ENCODE measurements at regions not wholly inside any gene's neighbourhood (a gene's known extent, or its start where the extent isn't known, plus 50 kb on each side); places are given as distances from the start of the nearest gene placed in this dataset.

DNA sequence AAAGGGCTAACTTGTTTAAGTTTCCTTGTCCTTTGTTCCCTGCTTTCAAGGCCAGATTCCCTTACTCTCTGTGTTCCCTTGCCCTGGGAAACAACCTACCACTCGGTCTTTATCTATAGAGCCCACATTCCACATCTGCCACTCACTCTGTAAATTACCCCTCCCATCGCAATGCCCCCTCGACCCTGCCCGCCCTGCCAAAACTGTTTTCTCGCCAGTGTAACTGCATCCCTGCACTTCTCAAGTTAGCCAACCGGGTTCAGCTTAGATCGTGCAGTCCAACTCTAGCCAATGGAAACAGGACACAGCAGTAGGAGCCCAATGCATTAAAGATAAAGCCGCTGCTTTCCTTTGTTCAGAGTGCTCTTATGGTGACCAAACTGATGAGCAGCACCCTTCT lies 263.6 kb downstream of the TBL1XR1 start:
- TF ChIP-seq EZH2phosphoT487 (IDR thresholded peaks at IDR 0.05; ENCODE audit: low read depth, severe bottlenecking, unreplicated experiment) = no peak
- TF ChIP-seq, protein P1, sequence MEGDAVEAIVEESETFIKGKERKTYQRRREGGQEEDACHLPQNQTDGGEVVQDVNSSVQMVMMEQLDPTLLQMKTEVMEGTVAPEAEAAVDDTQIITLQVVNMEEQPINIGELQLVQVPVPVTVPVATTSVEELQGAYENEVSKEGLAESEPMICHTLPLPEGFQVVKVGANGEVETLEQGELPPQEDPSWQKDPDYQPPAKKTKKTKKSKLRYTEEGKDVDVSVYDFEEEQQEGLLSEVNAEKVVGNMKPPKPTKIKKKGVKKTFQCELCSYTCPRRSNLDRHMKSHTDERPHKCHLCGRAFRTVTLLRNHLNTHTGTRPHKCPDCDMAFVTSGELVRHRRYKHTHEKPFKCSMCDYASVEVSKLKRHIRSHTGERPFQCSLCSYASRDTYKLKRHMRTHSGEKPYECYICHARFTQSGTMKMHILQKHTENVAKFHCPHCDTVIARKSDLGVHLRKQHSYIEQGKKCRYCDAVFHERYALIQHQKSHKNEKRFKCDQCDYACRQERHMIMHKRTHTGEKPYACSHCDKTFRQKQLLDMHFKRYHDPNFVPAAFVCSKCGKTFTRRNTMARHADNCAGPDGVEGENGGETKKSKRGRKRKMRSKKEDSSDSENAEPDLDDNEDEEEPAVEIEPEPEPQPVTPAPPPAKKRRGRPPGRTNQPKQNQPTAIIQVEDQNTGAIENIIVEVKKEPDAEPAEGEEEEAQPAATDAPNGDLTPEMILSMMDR (IDR thresholded peaks at IDR 0.05; ENCODE audit: poor library complexity) = no peak
- no peak for TF ChIP-seq EZH2 (IDR thresholded peaks at IDR 0.05; ENCODE audit: borderline replicate concordance)
- 78% methylated on average over 8 of the region's 8 CpGs for WGBS (ENCODE audit: low lambda C conversion rate, missing lambda C conversion rate)
- H3K36me3 ChIP-seq (replicated peaks; ENCODE audit: insufficient read depth, low read depth) = no peaks in the 10 kb centered on the region
- no peaks in the 10 kb centered on the region for H3K9me3 ChIP-seq (ENCODE audit: low read depth)
- no peak overlapping the region for H2AFZ ChIP-seq
- no peaks in the 10 kb centered on the region for H4K20me1 ChIP-seq (ENCODE audit: insufficient read depth, poor library complexity, severe bottlenecking)
- no peak overlapping the region for H3K27ac ChIP-seq
- H3K4me1 ChIP-seq (ENCODE audit: insufficient read depth) = no peaks in the 10 kb centered on the region
- H3K9me2 ChIP-seq (replicated peaks; ENCODE audit: insufficient read depth) = no peaks in the 10 kb centered on the region
- no peaks in the 10 kb centered on the region for H3K79me2 ChIP-seq
- H3K4me3 ChIP-seq = no peak overlapping the region
- H3K27me3 ChIP-seq = no peaks in the 10 kb centered on the region
- no peak for DNase-seq (ENCODE audit: low spot score)
- H3K4me2 ChIP-seq = no peak overlapping the region

DNA sequence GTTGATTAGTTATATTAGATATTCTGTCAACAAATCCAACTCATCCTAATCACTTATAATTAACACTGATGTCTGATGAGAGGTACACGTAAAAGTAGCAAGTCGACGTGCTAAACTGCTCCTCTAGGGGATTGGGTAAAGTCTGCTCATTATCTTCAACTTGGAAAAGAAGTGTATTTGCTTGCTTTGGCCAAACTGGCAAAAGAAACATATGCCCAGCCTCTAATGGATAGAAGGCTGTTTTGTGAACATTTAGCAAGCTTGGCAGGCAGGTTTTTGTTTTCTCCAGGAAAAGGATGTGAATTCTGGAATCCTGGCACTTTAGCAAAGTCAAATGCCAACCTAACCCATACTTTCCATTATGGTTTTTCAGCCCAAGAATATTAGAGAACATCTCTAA lies 264.8 kb downstream of the TBL1XR1 start:
- H3K27me3 ChIP-seq = no peaks in the 10 kb centered on the region
- no peaks in the 10 kb centered on the region for H3K36me3 ChIP-seq (replicated peaks; ENCODE audit: insufficient read depth, low read depth)
- 92% methylated on average over 3 of the region's 3 CpGs for WGBS (ENCODE audit: low lambda C conversion rate, missing lambda C conversion rate)
- no peaks in the 10 kb centered on the region for H3K79me2 ChIP-seq
- no peaks in the 10 kb centered on the region for H3K9me3 ChIP-seq (ENCODE audit: low read depth)
- no peaks in the 10 kb centered on the region for H4K20me1 ChIP-seq (ENCODE audit: insufficient read depth, poor library complexity, severe bottlenecking)
- H2AFZ ChIP-seq = no peak overlapping the region
- H3K27ac ChIP-seq = no peak overlapping the region
- H3K4me3 ChIP-seq = no peak overlapping the region
- H3K4me1 ChIP-seq (ENCODE audit: insufficient read depth) = no peaks in the 10 kb centered on the region
- no peak overlapping the region for H3K4me2 ChIP-seq
- no peak for DNase-seq (ENCODE audit: low spot score)
- no peaks in the 10 kb centered on the region for H3K9me2 ChIP-seq (replicated peaks; ENCODE audit: insufficient read depth)
- TF ChIP-seq EZH2phosphoT487 (IDR thresholded peaks at IDR 0.05; ENCODE audit: low read depth, severe bottlenecking, unreplicated experiment) = no peak
- TF ChIP-seq EZH2 (IDR thresholded peaks at IDR 0.05; ENCODE audit: borderline replicate concordance) = no peak

DNA sequence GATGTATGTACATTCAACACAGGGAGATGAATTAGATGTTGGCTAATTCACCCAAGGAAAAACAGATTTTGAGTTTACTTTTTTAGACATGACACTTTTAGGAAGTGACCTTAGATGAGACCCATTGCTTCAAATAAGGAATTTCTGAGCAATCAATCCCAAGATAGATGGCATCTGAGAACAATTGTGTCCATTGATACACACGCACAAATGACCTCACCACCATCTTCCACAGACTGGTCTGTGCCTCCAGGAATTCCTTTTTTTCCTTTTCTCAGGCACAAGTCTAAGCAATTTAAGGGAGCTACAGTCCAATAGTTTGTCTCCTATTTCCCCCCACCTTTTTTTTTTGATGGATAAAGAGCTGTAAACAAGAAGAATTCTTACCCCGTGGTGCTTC lies 265.3 kb downstream of the TBL1XR1 start:
- Histone ChIP-seq H3K27ac (no peak overlapping the region), H3K4me1 (ENCODE audit: insufficient read depth) (no peaks in the 10 kb centered on the region), H3K27me3 (no peaks in the 10 kb centered on the region), H4K20me1 (ENCODE audit: insufficient read depth, poor library complexity, severe bottlenecking) (no peaks in the 10 kb centered on the region), H2AFZ (no peak overlapping the region), H3K36me3 (replicated peaks; ENCODE audit: insufficient read depth, low read depth) (no peaks in the 10 kb centered on the region), H3K9me3 (ENCODE audit: low read depth) (no peaks in the 10 kb centered on the region), H3K79me2 (no peaks in the 10 kb centered on the region), H3K9me2 (replicated peaks; ENCODE audit: insufficient read depth) (no peaks in the 10 kb centered on the region), H3K4me2 (no peak overlapping the region), H3K4me3 (no peak overlapping the region)
- TF ChIP-seq EZH2phosphoT487 (IDR thresholded peaks at IDR 0.05; ENCODE audit: low read depth, severe bottlenecking, unreplicated experiment) (no peak), EZH2 (IDR thresholded peaks at IDR 0.05; ENCODE audit: borderline replicate concordance) (no peak)
- TF ChIP-seq, protein P1 (IDR thresholded peaks at IDR 0.05; ENCODE audit: poor library complexity) = no peak
- no peak for DNase-seq (ENCODE audit: low spot score)
- WGBS (ENCODE audit: low lambda C conversion rate, missing lambda C conversion rate) = 78% methylated on average over 2 of the region's 2 CpGs

- no peak for DNase-seq (ENCODE audit: low spot score)
- H3K4me1 ChIP-seq (ENCODE audit: insufficient read depth) = no peaks in the 10 kb centered on the region
- H3K4me2 ChIP-seq = no peak overlapping the region
- H3K79me2 ChIP-seq = no peaks in the 10 kb centered on the region
- H3K36me3 ChIP-seq (replicated peaks; ENCODE audit: insufficient read depth, low read depth) = no peaks in the 10 kb centered on the region
- no peak overlapping the region for H3K4me3 ChIP-seq
- no peaks in the 10 kb centered on the region for H3K9me3 ChIP-seq (ENCODE audit: low read depth)
- H2AFZ ChIP-seq = no peak overlapping the region
- H3K9me2 ChIP-seq (replicated peaks; ENCODE audit: insufficient read depth) = no peaks in the 10 kb centered on the region
- no peaks in the 10 kb centered on the region for H3K27me3 ChIP-seq
- TF ChIP-seq EZH2phosphoT487 (IDR thresholded peaks at IDR 0.05; ENCODE audit: low read depth, severe bottlenecking, unreplicated experiment) (no peak), EZH2 (IDR thresholded peaks at IDR 0.05; ENCODE audit: borderline replicate concordance) (no peak)
- TF ChIP-seq, protein P1 (IDR thresholded peaks at IDR 0.05; ENCODE audit: poor library complexity) = no peak
- no peaks in the 10 kb centered on the region for H4K20me1 ChIP-seq (ENCODE audit: insufficient read depth, poor library complexity, severe bottlenecking)
- no peak overlapping the region for H3K27ac ChIP-seq
Observed at GRCh38 chr3:176930942-176931341, 266.3 kb downstream of the TBL1XR1 start.

Measured in hepatocyte (in vitro differentiated cells).